Progenitor cell of endocrine pancreas (in vitro differentiated cells): ENCODE measurements at regions not wholly inside any gene's neighbourhood (a gene's known extent, or its start where the extent isn't known, plus 50 kb on each side); places are given as distances from the start of the nearest gene placed in this dataset.

ENCODE experiments used
- DNase-seq: peaks from one replicate; pipeline ENCODE4 v3.0.0; 2021; ENCODE audit warnings: low spot score; ENCODE audit not compliant: unreplicated experiment
- H3K27ac Mint-ChIP-seq: 2 replicates; pipeline ENCODE4 v1.8.0; 2021; ENCODE audit warnings: mild to moderate bottlenecking, moderate library complexity, mixed read lengths
- H3K27me3 Mint-ChIP-seq: 2 replicates; pipeline ENCODE4 v1.8.0; 2021; ENCODE audit warnings: mixed read lengths
- H3K36me3 Mint-ChIP-seq: 2 replicates; pipeline ENCODE4 v1.8.0; 2022; ENCODE audit warnings: mixed read lengths; ENCODE audit not compliant: insufficient read depth
- H3K4me1 Mint-ChIP-seq: 2 replicates; pipeline ENCODE4 v1.8.0; 2021; ENCODE audit warnings: low read depth, mixed read lengths
- H3K4me3 Mint-ChIP-seq: 2 replicates; pipeline ENCODE4 v1.8.0; 2021; ENCODE audit warnings: low read depth, mild to moderate bottlenecking, moderate library complexity, mixed read lengths
- H3K9me3 Mint-ChIP-seq: 2 replicates; pipeline ENCODE4 v1.8.0; 2021; ENCODE audit warnings: low read depth, mixed read lengths
- TF ChIP-seq, protein P1 (sequence below): fragments of 200-600 bp; sonication (generic); IDR thresholded peaks from one replicate; pipeline ENCODE4 v1.5.0; 2021; ENCODE audit warnings: antibody characterized with exemption, mild to moderate bottlenecking; ENCODE audit not compliant: unreplicated experiment

DNA sequence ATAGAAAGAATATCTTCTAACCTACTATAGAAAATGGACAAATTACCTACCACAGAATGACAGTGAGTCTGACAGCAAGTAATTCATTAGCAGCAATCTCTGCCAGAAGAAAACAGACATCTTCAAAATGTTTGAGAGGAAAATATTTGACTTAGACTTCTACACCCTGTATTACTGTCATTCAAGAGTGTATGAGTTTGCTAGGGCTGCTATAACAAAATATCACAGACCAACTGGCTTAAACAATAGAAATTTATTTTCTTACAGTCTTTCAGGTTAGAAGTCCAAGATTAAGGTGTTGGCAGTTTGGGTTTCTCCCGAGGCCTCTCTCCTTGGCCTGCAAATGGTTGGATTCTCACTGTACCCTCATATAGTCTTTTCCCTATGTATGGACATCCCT, 52.9 kb upstream of the FGGY start:
- no peak overlapping the region for H3K27ac Mint-ChIP-seq
- DNase-seq, result no peak

DNA sequence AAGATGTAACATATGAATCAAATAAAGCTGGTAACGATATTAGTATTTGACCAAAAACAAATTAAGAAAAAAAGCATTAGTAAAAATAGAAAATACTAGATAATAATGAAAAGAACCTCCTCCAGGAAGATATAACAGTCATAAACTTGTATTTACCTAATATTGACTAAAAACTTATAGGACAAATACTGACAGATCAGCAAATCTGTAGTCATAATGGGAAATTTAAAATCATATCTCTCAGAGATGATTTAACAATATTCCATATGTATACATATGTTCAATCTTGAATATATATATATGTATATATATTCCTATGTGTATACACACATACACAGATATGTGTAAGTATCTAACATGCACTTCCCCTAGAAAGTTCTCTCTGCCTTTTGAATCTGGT, 52.0 kb upstream of the FGGY start:
- no peaks in the 10 kb centered on the region for H3K27me3 Mint-ChIP-seq
- H3K9me3 Mint-ChIP-seq, result peaks cover 6% of the 10 kb centered on the region
- no peaks in the 10 kb centered on the region for H3K4me1 Mint-ChIP-seq
- TF ChIP-seq, protein P1, sequence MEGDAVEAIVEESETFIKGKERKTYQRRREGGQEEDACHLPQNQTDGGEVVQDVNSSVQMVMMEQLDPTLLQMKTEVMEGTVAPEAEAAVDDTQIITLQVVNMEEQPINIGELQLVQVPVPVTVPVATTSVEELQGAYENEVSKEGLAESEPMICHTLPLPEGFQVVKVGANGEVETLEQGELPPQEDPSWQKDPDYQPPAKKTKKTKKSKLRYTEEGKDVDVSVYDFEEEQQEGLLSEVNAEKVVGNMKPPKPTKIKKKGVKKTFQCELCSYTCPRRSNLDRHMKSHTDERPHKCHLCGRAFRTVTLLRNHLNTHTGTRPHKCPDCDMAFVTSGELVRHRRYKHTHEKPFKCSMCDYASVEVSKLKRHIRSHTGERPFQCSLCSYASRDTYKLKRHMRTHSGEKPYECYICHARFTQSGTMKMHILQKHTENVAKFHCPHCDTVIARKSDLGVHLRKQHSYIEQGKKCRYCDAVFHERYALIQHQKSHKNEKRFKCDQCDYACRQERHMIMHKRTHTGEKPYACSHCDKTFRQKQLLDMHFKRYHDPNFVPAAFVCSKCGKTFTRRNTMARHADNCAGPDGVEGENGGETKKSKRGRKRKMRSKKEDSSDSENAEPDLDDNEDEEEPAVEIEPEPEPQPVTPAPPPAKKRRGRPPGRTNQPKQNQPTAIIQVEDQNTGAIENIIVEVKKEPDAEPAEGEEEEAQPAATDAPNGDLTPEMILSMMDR, result no peak
- H3K4me3 Mint-ChIP-seq, result no peak overlapping the region
- DNase-seq, result no peak
- no peak overlapping the region for H3K27ac Mint-ChIP-seq
- no peaks in the 10 kb centered on the region for H3K36me3 Mint-ChIP-seq

More for the DNA sequence above, 52.9 kb upstream of the FGGY start:
- TF ChIP-seq, protein P1, result no peak
- Mint-ChIP-seq H3K9me3 (peaks cover 6% of the 10 kb centered on the region), H3K27me3 (no peaks in the 10 kb centered on the region), H3K4me3 (no peak overlapping the region), H3K36me3 (no peaks in the 10 kb centered on the region), H3K4me1 (no peaks in the 10 kb centered on the region)
